Activated CD4-positive, alpha-beta T cell treated with anti-CD3 and anti-CD28 coated beads, Interleukin-2, amount 50 U/mL, for 48 hours (primary cell): ENCODE measurements at regions not wholly inside any gene's neighbourhood (a gene's known extent, or its start where the extent isn't known, plus 50 kb on each side); places are given as distances from the start of the nearest gene placed in this dataset.

Source experiments
- DNase-seq, 2 experiments: peaks; one replicate each; pipeline ENCODE4 v3.0.0-alpha.2; 2020

GRCh38 chr1:147852706-147853225 lies 49.8 kb upstream of the GJA8 start:
- no peak for DNase-seq
